ENCODE measurements at regions not wholly inside any gene's neighbourhood (a gene's known extent, or its start where the extent isn't known, plus 50 kb on each side); places are given as distances from the start of the nearest gene placed in this dataset.

DNA sequence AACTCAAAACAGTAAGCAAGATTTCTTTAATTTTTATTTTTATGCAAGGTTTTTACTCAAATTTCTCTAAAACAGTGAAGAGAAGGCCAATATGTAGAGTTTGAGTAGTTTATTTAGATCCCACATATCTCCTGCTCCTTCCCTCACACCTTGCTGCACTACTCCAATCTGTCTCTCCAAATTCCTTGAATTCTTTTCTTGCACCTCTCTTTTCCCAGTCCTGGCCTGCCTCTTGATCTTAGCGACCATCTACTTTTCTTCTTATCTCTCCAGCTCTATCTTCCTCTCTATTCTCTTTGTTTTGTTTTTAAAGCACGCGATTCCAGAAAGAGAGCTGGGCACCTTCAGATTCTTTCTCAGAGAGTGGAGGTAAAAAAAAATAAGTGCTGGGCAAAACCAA lies 86.7 kb upstream of the KCNQ5 start:
- TF ChIP-seq, protein P1, sequence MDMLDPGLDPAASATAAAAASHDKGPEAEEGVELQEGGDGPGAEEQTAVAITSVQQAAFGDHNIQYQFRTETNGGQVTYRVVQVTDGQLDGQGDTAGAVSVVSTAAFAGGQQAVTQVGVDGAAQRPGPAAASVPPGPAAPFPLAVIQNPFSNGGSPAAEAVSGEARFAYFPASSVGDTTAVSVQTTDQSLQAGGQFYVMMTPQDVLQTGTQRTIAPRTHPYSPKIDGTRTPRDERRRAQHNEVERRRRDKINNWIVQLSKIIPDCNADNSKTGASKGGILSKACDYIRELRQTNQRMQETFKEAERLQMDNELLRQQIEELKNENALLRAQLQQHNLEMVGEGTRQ (IDR thresholded peaks at IDR 0.05; ENCODE audit: borderline replicate concordance, low read depth, low read length), result no peak
- no peak for TF ChIP-seq JUNB (IDR thresholded peaks at IDR 0.05)
- no peak for TF ChIP-seq ZNF274 (IDR thresholded peaks at IDR 0.05; ENCODE audit: insufficient read depth, insufficient read length)
